ENCODE measurements at regions not wholly inside any gene's neighbourhood (a gene's known extent, or its start where the extent isn't known, plus 50 kb on each side); places are given as distances from the start of the nearest gene placed in this dataset.

DNA sequence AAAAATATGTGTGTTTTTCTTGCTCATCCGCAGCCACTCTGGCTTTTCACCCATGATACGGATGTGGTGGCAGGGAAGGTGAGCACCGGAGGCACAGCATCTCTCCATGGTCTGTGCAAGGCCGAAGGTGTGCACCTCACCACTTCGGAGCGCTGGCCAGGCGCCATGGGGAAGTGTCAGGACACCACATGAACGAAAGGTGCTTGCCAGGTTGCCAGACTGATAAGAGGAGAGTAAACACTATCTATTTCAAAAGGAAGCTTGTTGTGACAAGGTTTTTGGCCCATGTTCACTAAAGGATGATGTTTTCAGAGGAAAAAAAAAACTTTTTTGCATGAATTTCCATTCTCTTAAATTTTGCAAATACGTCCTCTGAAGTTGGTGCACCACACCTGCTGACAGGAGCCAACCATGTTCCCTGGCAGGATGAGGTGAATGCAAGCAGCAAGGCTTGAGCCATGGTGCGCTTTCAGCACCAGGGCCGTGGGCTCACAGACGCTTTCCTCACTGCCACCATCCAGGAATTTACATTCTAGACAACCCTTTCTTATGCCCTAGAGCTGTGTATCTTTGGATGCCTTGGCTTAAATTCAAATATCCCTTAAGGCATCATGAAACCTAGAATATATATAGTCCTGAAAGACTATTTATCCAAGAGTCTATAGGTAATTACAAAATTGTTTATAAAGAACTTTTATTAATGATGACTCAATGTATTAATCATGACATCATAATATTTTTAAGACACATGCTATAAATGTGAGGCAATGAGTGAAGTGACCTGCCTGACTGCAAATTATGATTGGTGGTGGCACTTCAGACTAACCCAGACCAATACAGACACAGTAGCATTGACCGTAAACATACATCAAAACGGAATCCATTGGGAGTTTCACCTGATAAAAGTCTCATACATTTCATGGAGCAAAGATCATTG is 234.5 kb downstream of the TFAP2A start:
- TF ChIP-seq ZFX (IDR thresholded peaks at IDR 0.05) (no peak), FOSL1 (IDR thresholded peaks at IDR 0.05; ENCODE audit: low read depth) (no peak), POLR2A (IDR thresholded peaks at IDR 0.05; ENCODE audit: borderline replicate concordance, extremely low read depth, insufficient read depth, insufficient read length) (no peak), ELF1 (IDR thresholded peaks at IDR 0.05; ENCODE audit: borderline replicate concordance, low read depth) (no peak), POLR2AphosphoS5 (IDR thresholded peaks at IDR 0.05; ENCODE audit: low read depth, low read length) (no peak), EGR1 (IDR thresholded peaks at IDR 0.05; ENCODE audit: low read depth) (no peak), SIN3A (IDR thresholded peaks at IDR 0.05; ENCODE audit: low read depth) (no peak)
- TF ChIP-seq, protein P1, sequence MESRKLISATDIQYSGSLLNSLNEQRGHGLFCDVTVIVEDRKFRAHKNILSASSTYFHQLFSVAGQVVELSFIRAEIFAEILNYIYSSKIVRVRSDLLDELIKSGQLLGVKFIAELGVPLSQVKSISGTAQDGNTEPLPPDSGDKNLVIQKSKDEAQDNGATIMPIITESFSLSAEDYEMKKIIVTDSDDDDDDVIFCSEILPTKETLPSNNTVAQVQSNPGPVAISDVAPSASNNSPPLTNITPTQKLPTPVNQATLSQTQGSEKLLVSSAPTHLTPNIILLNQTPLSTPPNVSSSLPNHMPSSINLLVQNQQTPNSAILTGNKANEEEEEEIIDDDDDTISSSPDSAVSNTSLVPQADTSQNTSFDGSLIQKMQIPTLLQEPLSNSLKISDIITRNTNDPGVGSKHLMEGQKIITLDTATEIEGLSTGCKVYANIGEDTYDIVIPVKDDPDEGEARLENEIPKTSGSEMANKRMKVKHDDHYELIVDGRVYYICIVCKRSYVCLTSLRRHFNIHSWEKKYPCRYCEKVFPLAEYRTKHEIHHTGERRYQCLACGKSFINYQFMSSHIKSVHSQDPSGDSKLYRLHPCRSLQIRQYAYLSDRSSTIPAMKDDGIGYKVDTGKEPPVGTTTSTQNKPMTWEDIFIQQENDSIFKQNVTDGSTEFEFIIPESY (IDR thresholded peaks at IDR 0.05; ENCODE audit: extremely low read depth, insufficient replicate concordance, low read length), result no peak
- TF ChIP-seq, protein P2, sequence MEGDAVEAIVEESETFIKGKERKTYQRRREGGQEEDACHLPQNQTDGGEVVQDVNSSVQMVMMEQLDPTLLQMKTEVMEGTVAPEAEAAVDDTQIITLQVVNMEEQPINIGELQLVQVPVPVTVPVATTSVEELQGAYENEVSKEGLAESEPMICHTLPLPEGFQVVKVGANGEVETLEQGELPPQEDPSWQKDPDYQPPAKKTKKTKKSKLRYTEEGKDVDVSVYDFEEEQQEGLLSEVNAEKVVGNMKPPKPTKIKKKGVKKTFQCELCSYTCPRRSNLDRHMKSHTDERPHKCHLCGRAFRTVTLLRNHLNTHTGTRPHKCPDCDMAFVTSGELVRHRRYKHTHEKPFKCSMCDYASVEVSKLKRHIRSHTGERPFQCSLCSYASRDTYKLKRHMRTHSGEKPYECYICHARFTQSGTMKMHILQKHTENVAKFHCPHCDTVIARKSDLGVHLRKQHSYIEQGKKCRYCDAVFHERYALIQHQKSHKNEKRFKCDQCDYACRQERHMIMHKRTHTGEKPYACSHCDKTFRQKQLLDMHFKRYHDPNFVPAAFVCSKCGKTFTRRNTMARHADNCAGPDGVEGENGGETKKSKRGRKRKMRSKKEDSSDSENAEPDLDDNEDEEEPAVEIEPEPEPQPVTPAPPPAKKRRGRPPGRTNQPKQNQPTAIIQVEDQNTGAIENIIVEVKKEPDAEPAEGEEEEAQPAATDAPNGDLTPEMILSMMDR (IDR thresholded peaks at IDR 0.05 in 2 of 3, conservative IDR thresholded peaks at IDR 0.05 in 1 of 3; ENCODE audit: borderline replicate concordance in 1 of 3, insufficient read depth in 1 of 3, low read depth in 2 of 3, low read length in 2 of 3), result no peak
- TF ChIP-seq, protein P3, sequence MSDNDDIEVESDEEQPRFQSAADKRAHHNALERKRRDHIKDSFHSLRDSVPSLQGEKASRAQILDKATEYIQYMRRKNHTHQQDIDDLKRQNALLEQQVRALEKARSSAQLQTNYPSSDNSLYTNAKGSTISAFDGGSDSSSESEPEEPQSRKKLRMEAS (IDR thresholded peaks at IDR 0.05), result no peak
